HG03378 (cell line): ENCODE measurements at regions not wholly inside any gene's neighbourhood (a gene's known extent, or its start where the extent isn't known, plus 50 kb on each side); places are given as distances from the start of the nearest gene placed in this dataset.
"Not testable (repeated sequence)": the region's sequence is repeated elsewhere in the genome, so short reads cannot be mapped to it uniquely, and the experiment has no call there.

Experiments used
- ATAC-seq: cut with Tn5 transposase; IDR thresholded peaks from one replicate; pipeline ENCODE4 v1.9.1; 2021; ENCODE audit warnings: mild to moderate bottlenecking, moderate library complexity; ENCODE audit not compliant: unreplicated experiment

GRCh38 chr16:52113533-52114183 lies 433.3 kb downstream of the TOX3 start:
- ATAC-seq, result no peak

- not testable (repeated sequence) for ATAC-seq
Measured at GRCh38 chr16:52104993-52105392, 441.9 kb downstream of the TOX3 start.

GRCh38 chr16:52103791-52104190 lies 443.2 kb downstream of the TOX3 start:
- ATAC-seq, result no peak

- no peak for ATAC-seq
Measured at GRCh38 chr16:52101246-52101645, 445.7 kb downstream of the TOX3 start.

- no peak for ATAC-seq
Measured at GRCh38 chr16:52099382-52099781, 447.6 kb downstream of the TOX3 start.

GRCh38 chr16:52095471-52095870 lies 451.5 kb downstream of the TOX3 start:
- no peak for ATAC-seq

GRCh38 chr16:52092126-52092525 lies 454.8 kb downstream of the TOX3 start:
- ATAC-seq, result no peak

GRCh38 chr16:52090080-52090479 lies 456.9 kb downstream of the TOX3 start:
- no peak for ATAC-seq

GRCh38 chr16:52089476-52089875 lies 457.5 kb downstream of the TOX3 start:
- ATAC-seq, result no peak

GRCh38 chr16:52086901-52087300 lies 460.0 kb downstream of the TOX3 start:
- ATAC-seq, result no peak

- ATAC-seq, result no peak
Measured at GRCh38 chr16:52078716-52079655, 468.0 kb downstream of the TOX3 start.

- ATAC-seq, result no peak
Measured at GRCh38 chr16:52077607-52078006, 469.3 kb downstream of the TOX3 start.

GRCh38 chr16:52076801-52077201 lies 470.1 kb downstream of the TOX3 start:
- ATAC-seq, result no peak

- ATAC-seq, result no peak
Measured at GRCh38 chr16:52076332-52076731, 470.6 kb downstream of the TOX3 start.

GRCh38 chr16:52074133-52074532 lies 472.8 kb downstream of the TOX3 start:
- ATAC-seq, result no peak

- ATAC-seq, result no peak
Measured at GRCh38 chr16:52073024-52073423, 473.9 kb downstream of the TOX3 start.

- no peak for ATAC-seq
Measured at GRCh38 chr16:52071101-52071500, 475.8 kb downstream of the TOX3 start.

- no peak for ATAC-seq
Measured at GRCh38 chr16:52070341-52071057, 476.4 kb downstream of the TOX3 start.

GRCh38 chr16:52069866-52070265 lies 477.1 kb downstream of the TOX3 start:
- no peak for ATAC-seq

GRCh38 chr16:52068447-52069074 lies 478.4 kb downstream of the TOX3 start:
- ATAC-seq, result no peak

- ATAC-seq, result no peak
Measured at GRCh38 chr16:52066962-52067361, 480.0 kb downstream of the TOX3 start.
